UCSD-AML1 (cell line): ENCODE measurements at regions not wholly inside any gene's neighbourhood (a gene's known extent, or its start where the extent isn't known, plus 50 kb on each side); places are given as distances from the start of the nearest gene placed in this dataset.

Experiments used
- DNase-seq: peaks from one replicate; lab custom pipeline; 2025; ENCODE audit not compliant: unreplicated experiment; lab: John Stamatoyannopoulos, UW

- no peak for DNase-seq
Measured at GRCh38 chr10:42999385-43000020, 77.4 kb upstream of the RET start.

DNA sequence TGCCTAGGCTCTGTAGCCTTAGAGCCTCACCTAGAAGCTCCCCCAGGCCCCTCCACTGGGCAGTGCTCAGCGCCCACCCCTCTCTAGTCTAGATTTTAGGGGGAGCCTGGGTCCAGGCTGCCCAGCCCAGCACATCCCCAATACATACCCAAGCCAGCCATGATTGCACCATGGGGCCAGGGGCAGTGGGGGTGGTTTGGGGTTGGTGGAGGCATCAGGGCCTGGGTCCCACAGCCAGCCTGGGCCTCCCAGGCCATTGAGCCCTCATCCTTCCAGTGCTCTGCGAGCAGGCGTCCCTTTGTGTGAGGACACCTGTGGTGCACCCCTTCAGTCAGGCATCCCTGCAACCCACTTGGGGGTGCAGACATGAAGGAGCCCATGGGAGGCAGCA lies 76.9 kb upstream of the RET start:
- DNase-seq, result no peak

DNA sequence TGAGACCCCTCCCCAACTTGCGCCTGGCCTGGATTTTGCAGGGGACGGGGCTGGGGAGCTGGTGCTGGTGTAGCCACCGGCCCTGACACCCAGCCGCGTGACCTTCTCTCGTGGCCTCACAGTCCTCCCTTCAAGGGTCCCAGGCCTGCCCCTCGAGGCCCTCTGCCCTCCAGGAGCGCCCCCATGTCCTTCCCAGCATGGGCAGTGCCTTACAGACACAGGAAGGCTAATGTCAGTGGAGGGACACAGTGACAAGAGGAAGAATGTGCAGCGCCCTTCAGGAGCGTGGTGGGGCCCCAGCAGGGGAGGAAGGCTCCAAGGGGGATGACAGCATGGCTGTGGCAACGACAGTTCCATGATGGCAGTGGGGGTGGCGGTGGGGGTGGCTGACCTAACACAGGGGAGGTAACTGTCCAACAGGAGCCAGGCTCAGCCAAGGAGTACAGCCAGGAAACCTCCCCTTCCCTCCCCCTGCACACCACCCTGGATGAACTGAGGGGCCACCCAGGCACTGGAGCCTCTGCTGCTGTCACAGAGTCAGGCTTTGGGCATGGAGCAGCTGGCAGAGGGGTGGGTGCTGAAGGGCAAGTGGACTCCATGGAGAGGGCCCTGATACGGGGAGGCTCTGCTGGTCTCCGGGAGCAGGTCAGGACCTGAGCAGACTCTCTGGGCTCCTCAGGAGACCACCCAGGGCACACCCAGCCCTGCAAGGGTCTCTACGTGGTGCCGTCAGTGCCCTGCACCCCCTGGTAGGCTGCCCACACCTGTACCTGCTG lies 76.0 kb upstream of the RET start:
- DNase-seq, result no peak

- DNase-seq, result no peak
Measured at GRCh38 chr10:43001427-43001795, 75.5 kb upstream of the RET start.

GRCh38 chr10:43002596-43002995 lies 74.3 kb upstream of the RET start:
- DNase-seq, result no peak

DNA sequence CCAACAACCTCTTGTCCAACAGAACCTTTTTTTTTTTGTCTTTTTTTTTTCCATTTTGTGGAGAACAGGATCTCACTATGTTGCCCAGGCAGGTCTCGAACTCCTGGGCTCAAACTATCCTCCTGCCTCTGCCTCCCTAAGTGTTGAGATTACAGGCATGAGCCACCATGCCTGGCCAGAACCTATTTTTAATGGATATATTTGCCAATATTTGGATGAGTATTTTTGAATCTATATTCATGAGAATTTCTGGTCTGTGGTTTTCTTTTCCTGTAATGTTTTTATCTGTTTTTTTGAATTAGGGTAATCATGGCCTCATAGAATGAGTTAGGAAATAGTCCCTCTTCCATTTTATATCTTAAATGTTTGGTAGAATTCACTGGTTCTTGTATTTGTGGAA lies 70.4 kb upstream of the RET start:
- no peak for DNase-seq

- no peak for DNase-seq
Measured at GRCh38 chr10:43012578-43012977, 64.3 kb upstream of the RET start.

DNA sequence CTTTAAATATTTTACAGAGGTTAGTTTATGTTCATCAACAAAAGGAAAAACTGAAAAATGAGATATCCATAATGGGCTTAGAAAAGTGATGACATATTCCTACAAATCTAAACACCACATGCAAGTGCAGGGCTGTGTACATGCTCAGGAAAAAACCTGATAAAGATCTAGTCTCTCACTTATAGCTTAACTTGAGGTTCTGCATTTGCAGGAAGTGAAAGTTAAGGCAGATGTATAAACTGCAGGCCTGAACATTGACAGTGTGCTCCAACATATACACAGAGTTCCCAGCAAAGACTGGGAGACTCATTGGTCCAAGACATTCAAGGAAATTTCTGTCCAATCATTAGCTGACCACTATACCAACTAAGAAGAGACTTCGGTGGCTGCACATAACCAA lies 63.8 kb upstream of the RET start:
- no peak for DNase-seq

DNA sequence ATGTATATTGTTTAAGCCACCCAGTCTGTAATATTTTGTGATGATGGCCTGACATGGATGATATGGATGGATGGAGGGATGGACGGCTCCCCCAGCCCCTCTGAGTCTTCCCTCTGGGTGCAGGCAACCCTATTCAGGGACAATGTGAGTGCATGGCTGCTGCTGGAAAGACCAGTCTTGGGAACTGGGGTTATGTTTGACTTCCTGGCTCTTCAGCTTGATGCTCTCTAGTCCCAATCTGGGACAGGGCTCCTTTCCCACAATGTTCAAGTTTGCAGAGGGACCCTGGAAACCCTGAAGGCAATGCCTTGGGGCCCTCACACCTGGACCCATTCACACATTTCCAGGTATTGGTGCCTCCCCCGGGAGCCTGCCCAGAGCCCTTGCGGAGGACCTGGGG lies 52.3 kb upstream of the RET start:
- no peak for DNase-seq

DNA sequence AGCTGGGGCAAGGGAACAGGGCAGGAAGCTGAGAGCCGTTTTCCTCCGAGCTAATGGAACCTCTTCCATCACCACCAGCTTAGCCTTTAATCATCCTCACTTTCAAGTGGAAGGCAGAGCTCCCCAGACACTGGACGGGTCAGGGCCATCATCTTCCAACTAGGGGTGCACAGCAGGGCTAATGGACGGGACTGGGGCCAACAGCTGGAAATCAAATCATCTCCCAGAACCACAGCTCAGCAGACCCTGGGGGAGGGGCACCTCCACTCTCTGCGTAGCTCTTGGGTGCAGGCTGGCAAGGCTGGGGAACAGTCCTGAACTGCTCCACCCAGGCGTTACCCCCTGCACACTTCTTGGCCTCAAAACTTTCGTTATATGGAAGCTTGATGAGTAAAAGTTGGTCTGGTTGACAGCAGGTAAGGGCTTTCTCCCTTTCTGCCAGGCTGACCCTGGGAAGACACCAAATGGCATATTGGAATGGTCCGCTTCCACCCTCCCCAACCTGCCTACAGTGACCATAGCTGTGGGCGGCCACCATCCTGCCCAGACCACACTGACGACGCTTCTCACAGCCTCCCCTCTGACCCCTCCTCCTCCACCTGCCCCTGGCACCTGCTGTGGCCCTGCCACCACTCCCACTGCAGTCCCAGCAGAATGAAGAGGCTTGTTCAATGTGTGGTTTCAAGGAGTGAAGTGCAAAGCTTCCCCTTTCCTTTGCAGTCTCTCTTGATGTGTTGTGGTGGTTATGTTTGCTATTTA lies 51.7 kb upstream of the RET start:
- DNase-seq, result no peak

- DNase-seq, result no peak
Measured at GRCh38 chr10:43026039-43026973, 50.6 kb upstream of the RET start.
